HG03378 (cell line): ENCODE measurements at regions not wholly inside any gene's neighbourhood (a gene's known extent, or its start where the extent isn't known, plus 50 kb on each side); places are given as distances from the start of the nearest gene placed in this dataset.

Experiments
- ATAC-seq: cut with Tn5 transposase; IDR thresholded peaks from one replicate; pipeline ENCODE4 v1.9.1; 2021; ENCODE audit warnings: mild to moderate bottlenecking, moderate library complexity; ENCODE audit not compliant: unreplicated experiment

DNA sequence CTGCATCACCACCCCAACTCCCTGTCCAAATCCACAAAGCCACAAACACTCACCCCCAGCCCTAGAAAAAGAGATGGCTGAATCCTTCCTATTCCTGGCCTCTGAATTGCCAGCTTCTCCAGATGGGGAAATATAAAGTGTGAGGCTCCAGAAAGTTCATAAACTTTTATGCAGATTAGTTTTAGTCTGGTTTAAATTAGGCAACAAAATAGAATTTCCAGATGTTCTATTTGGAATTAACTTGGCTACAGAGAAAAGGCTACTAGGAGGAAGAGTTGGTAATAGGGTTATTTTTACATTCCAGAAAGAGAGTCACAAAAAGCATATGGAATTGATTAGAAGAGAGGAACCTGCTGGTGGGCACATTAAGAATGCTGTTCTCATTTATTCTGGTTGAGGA, 56.0 kb downstream of the EN1 start:
- no peak for ATAC-seq

GRCh38 chr2:118786746-118787145, 60.7 kb downstream of the EN1 start:
- ATAC-seq, result no peak

- ATAC-seq, result no peak
These were observed 62.6 kb downstream of the EN1 start for GRCh38 chr2:118784860-118785259.

GRCh38 chr2:118779362-118779761, 68.1 kb downstream of the EN1 start:
- ATAC-seq, result no peak

GRCh38 chr2:118774458-118775133, 72.9 kb downstream of the EN1 start:
- ATAC-seq, result no peak

DNA sequence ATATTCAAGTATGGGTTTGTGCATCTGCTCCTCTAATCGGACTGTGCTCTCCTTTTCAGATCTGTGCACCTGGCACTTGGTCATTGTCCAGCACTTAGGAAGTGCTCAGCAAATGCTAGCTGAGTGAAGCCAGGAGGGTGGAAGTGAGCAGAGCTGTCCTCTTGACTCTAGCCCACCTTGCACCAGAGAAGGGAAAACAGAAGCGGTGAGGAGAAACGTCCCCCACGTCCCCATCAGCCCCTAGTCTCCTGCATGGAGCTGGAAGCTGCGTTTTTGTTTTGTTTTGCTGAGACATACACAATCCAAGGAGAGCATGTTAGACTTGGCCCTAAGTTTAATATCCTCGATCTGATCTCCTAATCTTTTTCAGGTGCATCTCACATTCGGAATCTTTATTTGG, 73.6 kb downstream of the EN1 start:
- no peak for ATAC-seq

DNA sequence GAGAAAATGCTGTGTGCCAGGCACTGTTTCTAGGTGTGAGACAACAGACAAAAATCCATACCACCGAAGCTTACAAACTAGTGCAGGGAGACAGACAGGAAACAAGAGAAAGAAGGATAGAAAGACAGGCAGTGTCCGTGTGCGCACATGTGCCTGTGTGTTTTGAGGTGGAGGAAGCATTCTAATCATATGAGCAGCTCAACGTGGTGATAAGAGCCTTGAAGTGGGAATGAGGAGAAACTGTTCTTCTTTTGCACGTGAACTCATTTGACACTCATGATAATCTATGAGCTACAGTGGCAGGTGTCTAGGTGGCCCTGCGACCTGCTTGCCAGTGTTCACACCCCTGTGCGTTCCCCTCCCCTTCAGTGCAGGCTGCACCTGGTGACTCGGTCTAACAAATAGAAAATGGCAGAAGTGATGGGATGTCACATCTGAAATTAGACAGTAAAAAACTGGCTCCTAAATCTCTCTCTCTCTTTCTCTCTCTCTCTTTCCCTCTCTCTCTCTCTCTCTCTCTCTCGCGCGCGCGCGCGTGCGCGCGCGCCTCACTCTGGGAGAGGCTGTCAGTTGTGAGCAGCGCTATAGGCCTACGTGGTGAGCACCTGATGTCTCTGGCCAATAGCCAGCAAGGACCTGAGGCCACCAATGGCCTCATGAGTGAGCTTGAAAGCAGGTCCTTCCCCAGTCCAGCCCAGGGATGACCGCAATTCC, 74.8 kb downstream of the EN1 start:
- no peak for ATAC-seq

- no peak for ATAC-seq
These were observed 77.6 kb downstream of the EN1 start for GRCh38 chr2:118769707-118770400.

- no peak for ATAC-seq
These were observed 80.6 kb downstream of the EN1 start for GRCh38 chr2:118766871-118767270.

- ATAC-seq, result no peak
These were observed 82.6 kb downstream of the EN1 start for GRCh38 chr2:118764855-118765254.

- ATAC-seq, result no peak
These were observed 83.7 kb downstream of the EN1 start for GRCh38 chr2:118763797-118764196.

GRCh38 chr2:118762290-118762689, 85.2 kb downstream of the EN1 start:
- ATAC-seq, result no peak

DNA sequence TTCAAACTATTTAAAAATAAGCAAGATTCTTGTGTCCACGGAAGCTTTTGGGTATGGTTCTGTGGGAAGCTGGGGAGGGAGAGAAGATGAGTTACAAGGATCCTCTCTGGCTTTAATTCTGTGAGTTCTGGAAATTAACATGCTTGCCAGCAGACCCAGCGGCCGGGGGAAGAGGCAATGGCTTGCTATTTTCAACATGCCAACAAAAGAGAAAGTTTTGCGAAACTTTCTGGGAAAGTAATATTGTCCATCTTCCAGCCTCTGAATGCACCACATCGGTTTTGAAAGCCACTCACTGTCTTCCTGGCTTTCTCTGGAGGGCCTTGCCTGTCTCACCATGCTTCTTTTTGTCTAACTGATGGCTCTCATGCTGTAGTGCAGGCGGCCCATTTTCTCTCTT, 85.7 kb downstream of the EN1 start:
- ATAC-seq, result no peak

GRCh38 chr2:118755901-118756300, 91.5 kb downstream of the EN1 start:
- no peak for ATAC-seq

- ATAC-seq, result no peak
These were observed 92.1 kb downstream of the EN1 start for GRCh38 chr2:118755384-118755783.

DNA sequence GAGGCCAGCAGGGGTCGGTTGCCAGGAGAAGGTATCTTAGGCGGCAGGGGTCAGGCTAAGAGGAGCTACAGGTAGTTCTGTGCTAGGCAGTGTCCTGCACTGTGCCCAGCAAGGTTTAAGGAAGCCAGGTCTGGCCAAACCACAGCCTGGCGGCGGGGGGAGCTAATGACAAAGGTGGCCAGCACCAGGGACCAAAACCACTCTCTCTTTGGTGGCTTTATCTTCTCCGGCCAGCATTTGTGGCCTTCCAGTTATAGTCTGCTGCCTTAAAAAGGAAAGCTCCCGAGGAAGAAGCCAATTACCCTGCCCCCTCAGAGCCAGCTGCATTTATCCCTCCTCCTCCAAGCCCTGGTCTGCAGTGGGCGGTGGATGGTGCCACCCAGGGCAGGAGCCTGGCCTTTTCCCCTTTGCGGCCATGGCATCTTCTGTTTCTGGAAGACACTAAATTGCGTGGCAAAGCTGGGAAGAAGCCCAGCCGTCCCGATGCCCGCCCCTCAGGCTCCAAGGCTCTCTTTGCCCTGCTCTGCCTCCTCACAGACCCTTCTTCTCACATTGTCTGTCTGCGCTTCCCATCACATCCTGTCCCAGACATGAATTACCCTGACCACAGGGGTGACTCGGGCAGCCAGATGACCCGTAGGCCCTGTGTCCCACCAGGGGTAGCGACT, 94.6 kb downstream of the EN1 start:
- no peak for ATAC-seq

GRCh38 chr2:118750959-118751565, 96.4 kb downstream of the EN1 start:
- ATAC-seq, result no peak

GRCh38 chr2:118748245-118748885, 99.1 kb downstream of the EN1 start:
- no peak for ATAC-seq

- ATAC-seq, result no peak
These were observed 99.8 kb downstream of the EN1 start for GRCh38 chr2:118747637-118748036.

DNA sequence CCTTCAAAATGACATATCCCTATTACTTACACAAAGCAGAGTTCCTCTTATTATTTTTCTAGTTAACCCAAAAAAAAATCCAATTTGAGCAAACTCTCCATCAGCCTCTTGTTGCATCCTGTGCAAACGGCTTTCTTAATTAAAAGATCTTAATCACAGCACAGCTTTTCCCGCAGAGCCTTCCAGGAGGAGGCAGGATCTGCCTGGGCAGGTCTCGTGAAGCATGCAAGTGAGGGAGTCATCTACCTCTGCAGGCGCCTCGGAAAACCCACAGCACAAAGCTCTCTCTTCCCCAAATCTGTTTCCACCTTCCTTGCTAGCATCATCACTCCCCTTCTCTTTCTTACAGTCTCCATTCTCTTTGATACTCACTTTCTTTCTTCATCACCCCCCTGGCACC, 100.4 kb downstream of the EN1 start:
- ATAC-seq, result no peak
